22Rv1 (cell line): ENCODE measurements at regions not wholly inside any gene's neighbourhood (a gene's known extent, or its start where the extent isn't known, plus 50 kb on each side); places are given as distances from the start of the nearest gene placed in this dataset.

ENCODE experiments used
- H3K27ac ChIP-seq: fragments of 450-650 bp; 2 replicates; pipeline ENCODE4 v1.5.1; 2017
- ZFX ChIP-seq: fragments of 450-650 bp; IDR thresholded peaks from 2 replicates; pipeline ENCODE4 v1.6.1; 2017; ENCODE audit warnings: antibody characterized with exemption, borderline replicate concordance
- TF ChIP-seq, protein P1 (sequence below): fragments of 450-650 bp; IDR thresholded peaks from 2 replicates; pipeline ENCODE4 v1.5.1; 2017; ENCODE audit warnings: mild to moderate bottlenecking

DNA sequence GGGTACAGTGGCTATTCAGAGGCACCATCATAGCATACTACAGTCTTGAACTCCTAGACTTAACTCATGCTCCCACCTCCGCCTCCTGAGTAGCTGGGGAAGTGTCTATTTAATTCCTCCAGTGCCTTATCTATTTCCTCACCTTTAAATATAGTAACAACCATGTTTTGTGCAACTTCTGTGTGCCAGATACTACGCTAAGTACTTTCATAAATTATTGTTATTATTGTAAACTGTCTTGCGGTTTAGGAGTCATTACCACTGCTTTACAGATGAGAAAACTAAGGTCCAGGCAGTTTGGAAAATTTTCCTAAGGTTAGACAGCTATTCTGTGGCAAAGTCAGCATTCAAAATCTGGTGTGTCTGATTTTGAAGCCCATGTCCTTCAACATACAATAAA is 359.1 kb upstream of the XYLT1 start:
- no peak overlapping the region for H3K27ac ChIP-seq
- TF ChIP-seq, protein P1, sequence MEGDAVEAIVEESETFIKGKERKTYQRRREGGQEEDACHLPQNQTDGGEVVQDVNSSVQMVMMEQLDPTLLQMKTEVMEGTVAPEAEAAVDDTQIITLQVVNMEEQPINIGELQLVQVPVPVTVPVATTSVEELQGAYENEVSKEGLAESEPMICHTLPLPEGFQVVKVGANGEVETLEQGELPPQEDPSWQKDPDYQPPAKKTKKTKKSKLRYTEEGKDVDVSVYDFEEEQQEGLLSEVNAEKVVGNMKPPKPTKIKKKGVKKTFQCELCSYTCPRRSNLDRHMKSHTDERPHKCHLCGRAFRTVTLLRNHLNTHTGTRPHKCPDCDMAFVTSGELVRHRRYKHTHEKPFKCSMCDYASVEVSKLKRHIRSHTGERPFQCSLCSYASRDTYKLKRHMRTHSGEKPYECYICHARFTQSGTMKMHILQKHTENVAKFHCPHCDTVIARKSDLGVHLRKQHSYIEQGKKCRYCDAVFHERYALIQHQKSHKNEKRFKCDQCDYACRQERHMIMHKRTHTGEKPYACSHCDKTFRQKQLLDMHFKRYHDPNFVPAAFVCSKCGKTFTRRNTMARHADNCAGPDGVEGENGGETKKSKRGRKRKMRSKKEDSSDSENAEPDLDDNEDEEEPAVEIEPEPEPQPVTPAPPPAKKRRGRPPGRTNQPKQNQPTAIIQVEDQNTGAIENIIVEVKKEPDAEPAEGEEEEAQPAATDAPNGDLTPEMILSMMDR: no peak

DNA sequence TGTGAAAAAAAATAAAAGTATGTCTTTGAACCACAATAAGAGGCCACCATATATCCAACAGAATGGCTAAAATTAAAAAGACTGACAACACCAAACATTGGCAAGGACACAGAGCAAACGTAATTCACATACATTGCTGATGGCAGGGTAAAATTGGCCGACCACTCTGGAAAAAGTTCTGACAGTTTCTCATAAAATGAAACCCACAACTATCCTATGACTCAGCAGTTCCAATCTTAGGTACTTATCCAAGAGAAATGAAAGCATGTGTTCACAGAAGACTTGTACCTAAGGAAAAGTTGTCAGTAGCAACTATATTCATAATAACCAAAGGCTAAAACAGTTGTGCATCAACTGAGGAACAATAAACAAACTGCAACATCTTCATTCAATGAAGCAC is 357.3 kb upstream of the XYLT1 start:
- no peak overlapping the region for H3K27ac ChIP-seq
- TF ChIP-seq, protein P1: no peak
- TF ChIP-seq ZFX: no peak

DNA sequence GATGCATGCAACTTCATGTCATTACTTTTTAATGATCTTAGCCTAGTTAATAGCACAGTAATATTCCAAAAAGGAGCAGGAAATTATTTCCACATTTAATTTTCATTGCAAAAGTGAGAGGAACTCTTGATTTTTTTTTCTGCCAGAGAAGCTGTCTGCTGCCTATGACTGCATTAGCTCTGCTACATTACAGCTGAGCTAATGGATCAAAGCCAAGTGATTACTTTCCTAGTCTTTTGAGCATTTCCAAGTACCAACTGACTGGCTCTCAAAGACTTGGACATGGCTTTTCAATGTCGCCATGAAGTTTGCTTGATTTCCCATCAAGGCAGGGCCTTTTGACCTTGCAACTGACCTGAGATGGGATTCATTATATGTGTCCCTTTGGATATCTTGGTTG is 356.6 kb upstream of the XYLT1 start:
- TF ChIP-seq ZFX: no peak
- TF ChIP-seq, protein P1: no peak
- H3K27ac ChIP-seq: no peak overlapping the region

DNA sequence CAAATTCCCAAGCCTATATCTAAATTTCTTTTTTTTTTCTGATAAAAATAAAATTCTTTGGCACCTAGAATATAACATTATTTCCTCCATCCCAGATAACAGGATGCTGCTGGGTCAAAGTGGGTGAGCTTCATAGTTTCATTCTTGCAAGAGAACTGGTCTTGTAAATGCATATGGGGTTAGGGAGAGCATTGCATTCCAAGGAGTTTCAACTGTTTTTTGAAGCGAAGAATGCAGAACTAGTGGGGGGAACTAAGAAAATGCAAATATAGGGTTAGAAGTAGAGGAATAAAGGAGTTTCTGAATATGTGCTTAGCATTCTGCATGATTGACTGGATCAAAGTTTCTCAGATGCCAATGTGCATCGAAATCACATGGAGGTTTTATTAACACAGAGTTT is 347.2 kb upstream of the XYLT1 start:
- H3K27ac ChIP-seq: no peak overlapping the region
- no peak for TF ChIP-seq ZFX
- TF ChIP-seq, protein P1: no peak

DNA sequence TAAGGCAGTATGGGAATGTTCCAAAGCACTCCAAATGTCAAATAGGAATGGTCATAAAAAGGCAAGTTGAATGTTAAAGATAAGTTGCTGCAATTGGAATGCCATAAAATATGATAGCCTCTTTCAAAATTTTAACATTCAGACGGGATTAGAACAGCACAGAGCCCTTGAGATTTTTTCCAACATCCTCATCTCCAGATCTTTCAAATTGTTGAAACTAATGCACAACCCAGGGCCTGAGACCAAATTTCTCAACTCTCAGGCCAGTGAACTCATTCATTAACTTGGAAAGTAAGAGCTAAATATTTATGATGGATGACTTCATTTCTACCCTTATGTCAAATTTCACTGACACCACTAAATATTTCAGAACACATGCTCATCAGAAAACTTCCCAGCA is 346.5 kb upstream of the XYLT1 start:
- H3K27ac ChIP-seq: no peak overlapping the region
- TF ChIP-seq, protein P1: no peak
- no peak for TF ChIP-seq ZFX

DNA sequence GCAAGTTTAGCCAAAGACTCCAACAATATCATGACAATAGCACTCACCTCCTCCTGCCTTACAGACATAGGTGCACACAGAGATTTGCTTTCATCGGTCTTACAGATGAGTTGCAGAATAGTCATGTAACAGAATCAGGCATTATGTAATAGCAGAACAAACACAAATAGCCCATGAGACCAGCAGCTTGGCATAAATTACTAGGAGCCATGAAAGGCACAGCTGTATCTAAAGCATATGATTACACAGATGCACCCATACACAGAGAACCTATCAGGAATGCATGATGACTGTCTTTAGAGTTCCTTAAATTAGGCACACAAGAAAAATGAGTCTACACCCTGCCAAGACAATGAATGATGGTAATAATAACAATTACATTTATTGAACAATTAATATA is 342.0 kb upstream of the XYLT1 start:
- TF ChIP-seq, protein P1: no peak
- no peak for TF ChIP-seq ZFX
- no peak overlapping the region for H3K27ac ChIP-seq

DNA sequence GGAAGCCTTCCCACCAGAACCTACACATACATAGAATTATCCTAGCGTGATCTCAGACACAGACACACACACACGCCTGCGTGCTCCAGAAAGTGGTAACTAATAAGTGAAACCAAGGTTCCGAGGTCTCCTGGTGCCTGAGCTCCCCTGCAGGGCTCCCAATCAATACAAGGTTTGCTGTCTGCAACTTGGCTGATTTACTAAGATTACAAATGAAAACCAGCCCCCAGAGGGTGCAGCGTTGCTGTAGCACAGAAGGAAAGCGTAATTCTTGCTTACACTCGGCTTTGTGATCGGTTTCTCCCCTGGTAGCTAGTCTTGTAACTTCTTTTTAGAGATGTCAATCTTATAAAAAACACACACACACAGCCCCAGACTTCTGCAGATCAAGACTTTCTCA is 334.1 kb upstream of the XYLT1 start:
- H3K27ac ChIP-seq: no peak overlapping the region
- TF ChIP-seq ZFX: no peak
- TF ChIP-seq, protein P1: no peak
